ENCODE measurements at regions not wholly inside any gene's neighbourhood (a gene's known extent, or its start where the extent isn't known, plus 50 kb on each side); places are given as distances from the start of the nearest gene placed in this dataset.

GRCh38 chr5:96584712-96585111 is 77.5 kb upstream of the CAST start:
- no peak for FAIRE-seq
- DNase-seq (ENCODE audit: insufficient read length, low spot score) = no peak

GRCh38 chr5:96588539-96588938 is 73.6 kb upstream of the CAST start:
- FAIRE-seq (no peak), DNase-seq (ENCODE audit: insufficient read length, low spot score) (no peak)

GRCh38 chr5:96590796-96591195 is 71.4 kb upstream of the CAST start:
- FAIRE-seq (no peak), DNase-seq (ENCODE audit: insufficient read length, low spot score) (no peak)

GRCh38 chr5:96595300-96596090 is 66.7 kb upstream of the CAST start:
- DNase-seq (ENCODE audit: insufficient read length, low spot score) (no peak), FAIRE-seq (peak; percentile 28)

GRCh38 chr5:96597438-96598020 is 64.6 kb upstream of the CAST start:
- FAIRE-seq = no peak
- no peak for DNase-seq (ENCODE audit: insufficient read length, low spot score)

GRCh38 chr5:96601200-96601599 is 61.0 kb upstream of the CAST start:
- no peak for DNase-seq (ENCODE audit: insufficient read length, low spot score)

GRCh38 chr5:96601715-96602244 is 60.4 kb upstream of the CAST start:
- peak; percentile 42 for DNase-seq (ENCODE audit: insufficient read length, low spot score)
- peak; percentile 92 for FAIRE-seq

More at GRCh38 chr5:96601200-96601599, 61.0 kb upstream of the CAST start:
- FAIRE-seq = no peak

- FAIRE-seq (no peak), DNase-seq (ENCODE audit: insufficient read length, low spot score) (no peak)
Observed at GRCh38 chr5:96602776-96603175, 59.4 kb upstream of the CAST start.

GRCh38 chr5:96605144-96605837 is 56.9 kb upstream of the CAST start:
- FAIRE-seq = no peak
- no peak for DNase-seq (ENCODE audit: insufficient read length, low spot score)

- FAIRE-seq (no peak), DNase-seq (ENCODE audit: insufficient read length, low spot score) (no peak)
Observed at GRCh38 chr5:96609369-96609768, 52.8 kb upstream of the CAST start.

- DNase-seq (ENCODE audit: insufficient read length, low spot score) (no peak), FAIRE-seq (no peak)
Observed at GRCh38 chr5:96610747-96611146, 51.4 kb upstream of the CAST start.

- no peak for DNase-seq (ENCODE audit: insufficient read length, low spot score)
- FAIRE-seq = no peak
Observed at GRCh38 chr5:96611946-96612345, 50.2 kb upstream of the CAST start.
